ENCODE measurements at regions not wholly inside any gene's neighbourhood (a gene's known extent, or its start where the extent isn't known, plus 50 kb on each side); places are given as distances from the start of the nearest gene placed in this dataset.

- DNase-seq = no peak
Measured at GRCh38 chr12:74818412-74818811, 280.8 kb downstream of the ATXN7L3B start.

DNA sequence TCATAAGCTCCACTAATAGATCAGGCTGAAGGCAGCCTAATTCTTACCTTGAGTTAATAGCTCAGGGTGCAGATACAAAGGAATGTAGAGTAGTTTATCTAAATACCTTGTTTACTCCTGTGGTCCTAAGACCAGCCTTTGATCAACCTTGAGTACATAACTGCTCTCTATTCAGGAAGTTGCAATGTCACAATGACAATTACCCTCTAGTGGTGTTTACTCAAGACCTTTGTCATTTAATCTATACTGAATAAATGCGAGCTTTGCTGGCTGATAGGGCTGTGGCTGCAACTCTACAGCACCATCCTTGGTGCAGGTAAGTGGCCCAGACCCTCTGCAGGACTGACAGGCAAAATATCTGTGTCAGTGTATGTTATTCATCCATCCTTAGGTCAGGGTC, 282.7 kb downstream of the ATXN7L3B start:
- no peak for DNase-seq

- DNase-seq = no peak
Measured at GRCh38 chr12:74836567-74836966, 298.9 kb downstream of the ATXN7L3B start.

DNA sequence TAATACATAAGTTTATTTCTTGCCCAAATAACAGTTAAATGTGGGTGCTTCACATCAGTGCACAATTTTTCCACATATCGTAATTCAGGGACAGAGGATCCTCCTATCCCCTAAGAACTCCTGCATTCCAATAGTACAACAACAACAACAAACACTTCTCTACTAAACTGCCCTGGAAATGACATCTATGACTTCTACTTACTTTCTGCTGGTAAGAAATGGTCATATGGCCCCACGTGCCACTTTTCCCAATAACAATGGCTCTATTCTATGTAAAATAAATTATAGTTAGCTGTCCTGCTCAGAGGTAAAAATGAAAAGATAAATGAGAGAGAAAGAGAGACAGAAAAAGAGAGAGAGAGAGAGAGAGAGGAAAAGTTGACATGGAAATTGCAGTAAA, 308.5 kb downstream of the ATXN7L3B start:
- no peak for DNase-seq

GRCh38 chr12:74847169-74847568, 309.5 kb downstream of the ATXN7L3B start:
- DNase-seq = no peak

DNA sequence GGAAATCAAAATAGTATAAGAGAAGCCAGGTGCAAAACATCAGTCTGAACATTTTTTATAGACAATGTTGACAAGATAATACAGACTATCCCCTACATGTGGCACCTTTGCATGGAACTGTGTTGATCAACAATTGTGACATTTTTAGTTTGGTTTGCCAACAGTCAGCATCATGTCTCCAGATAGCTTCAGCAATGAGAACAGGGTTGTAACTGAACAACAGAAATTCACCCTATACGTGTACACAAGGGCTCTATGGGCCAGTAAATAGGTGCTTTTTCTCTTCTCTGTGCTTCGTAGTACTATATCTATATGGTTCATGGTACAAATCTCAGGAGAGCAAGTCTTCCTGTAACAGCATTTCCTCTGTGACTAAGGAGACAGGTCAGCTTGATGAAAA, 310.4 kb downstream of the ATXN7L3B start:
- DNase-seq = no peak

DNA sequence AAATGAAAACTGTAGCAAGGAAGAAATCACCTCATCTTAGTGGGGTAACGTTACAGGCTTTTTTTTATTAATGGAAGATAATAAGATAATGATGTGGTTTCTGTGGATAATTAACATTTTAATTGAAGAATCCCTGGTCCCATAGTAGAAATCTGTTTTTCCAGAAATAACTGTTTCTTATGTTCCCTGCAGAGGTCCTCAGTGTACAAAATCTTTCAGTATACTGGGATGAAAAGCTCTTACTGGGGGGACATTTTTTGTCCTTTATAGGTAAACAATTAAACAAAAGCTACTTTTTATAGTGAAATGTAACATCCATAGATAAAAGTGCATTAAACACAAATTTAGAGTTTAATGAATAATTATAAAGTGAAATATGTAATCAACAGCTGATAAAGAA, 312.2 kb downstream of the ATXN7L3B start:
- DNase-seq = no peak

- DNase-seq = no peak
Measured at GRCh38 chr12:74871817-74872216, 334.2 kb downstream of the ATXN7L3B start.

DNA sequence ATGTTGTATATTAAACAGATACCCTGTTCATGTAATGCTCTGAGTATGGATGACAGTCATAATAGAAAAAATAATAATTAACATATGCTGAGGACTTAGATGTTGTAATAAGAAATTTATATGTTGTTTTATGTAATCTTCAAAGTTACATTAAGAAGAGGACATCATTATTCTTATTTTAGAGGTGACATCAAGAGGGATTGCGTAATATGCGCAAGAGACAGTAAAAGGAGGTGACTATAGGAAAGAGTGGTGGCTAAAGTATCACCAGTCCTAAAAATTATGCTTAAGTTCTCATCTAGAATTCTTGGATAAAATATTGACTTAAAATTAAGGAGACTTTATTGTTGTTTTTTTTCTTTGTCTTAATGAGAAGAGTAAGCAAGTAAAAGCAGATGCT, 323.9 kb downstream of the KCNC2 start:
- DNase-seq = no peak

DNA sequence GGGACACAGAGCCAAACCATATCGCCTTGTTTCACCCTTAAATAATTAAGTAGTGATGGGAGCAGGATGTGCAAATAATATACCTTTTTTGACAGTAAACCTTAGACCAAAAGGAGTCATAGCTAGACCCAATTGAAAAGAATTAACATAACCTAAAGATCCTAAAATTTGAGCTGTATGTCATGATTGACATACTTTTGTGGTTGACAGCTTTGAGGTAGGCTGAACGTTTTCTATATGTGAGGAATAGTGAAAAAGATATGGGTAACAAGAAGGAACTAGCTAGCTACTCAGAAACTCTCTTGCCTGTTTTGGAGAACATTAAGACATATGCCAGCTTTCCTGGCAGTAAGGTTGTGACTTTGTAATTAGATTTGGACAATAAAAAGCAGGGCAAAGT, 320.6 kb downstream of the KCNC2 start:
- DNase-seq = no peak

DNA sequence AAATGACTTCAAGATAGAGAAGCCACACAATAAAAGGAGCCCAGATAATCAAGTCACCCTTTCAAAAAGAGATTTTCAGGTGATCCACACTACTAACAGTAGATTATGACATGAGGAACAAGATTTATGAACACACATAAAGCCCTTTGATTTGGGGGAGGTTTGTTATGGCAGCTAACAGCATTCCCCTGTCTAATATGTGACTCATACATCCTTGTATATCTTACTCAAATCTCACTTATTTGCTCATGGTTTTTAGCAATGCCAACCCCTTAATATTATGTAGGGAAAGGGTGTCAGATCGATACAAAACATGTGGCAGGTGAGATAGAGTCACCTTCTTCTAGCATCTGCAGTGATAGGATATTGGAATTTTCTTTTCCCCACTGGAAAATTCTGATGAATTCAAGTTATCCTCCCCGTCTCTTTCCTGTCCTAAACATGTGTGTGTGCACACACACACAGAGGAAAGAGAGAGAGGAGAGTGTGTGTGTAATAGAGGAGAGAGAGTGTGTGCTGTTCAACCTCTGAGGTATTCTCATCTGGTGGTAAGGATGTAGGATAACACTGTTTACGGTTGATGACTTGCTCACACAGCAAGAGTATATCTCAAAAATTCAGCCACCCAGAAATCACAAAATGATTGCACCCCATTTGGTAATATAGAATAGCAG, 319.9 kb downstream of the KCNC2 start:
- DNase-seq = no peak

- peak; percentile 5 for DNase-seq
Measured at GRCh38 chr12:74890237-74890599, 319.4 kb downstream of the KCNC2 start.

GRCh38 chr12:74891083-74891668, 318.5 kb downstream of the KCNC2 start:
- DNase-seq = no peak

DNA sequence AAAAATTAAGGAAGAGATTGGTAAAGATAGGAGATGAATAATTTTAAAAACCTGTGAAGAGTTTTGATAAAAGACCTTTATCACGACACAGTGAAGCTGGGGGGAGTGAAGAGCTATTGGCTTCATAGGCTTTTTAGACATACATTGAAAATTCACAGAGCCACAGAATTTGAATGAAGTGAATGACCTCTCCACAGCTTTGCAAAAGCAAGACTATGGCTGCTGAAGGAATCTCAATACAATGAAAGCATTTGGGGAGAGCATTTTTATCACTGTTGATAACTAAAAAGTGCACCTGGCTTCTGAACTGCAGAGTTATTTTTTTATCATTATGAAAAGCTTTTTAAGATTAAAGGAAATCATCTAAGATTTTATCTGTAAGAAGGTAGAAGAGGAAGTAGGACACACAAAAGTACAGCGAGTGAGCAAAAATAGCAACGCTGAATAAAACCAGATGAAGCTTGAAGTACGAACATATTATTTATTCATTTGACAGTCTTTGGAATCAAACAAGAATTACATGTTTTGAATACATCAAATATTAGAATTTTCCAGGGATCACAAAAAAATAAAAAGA, 317.5 kb downstream of the KCNC2 start:
- no peak for DNase-seq

DNA sequence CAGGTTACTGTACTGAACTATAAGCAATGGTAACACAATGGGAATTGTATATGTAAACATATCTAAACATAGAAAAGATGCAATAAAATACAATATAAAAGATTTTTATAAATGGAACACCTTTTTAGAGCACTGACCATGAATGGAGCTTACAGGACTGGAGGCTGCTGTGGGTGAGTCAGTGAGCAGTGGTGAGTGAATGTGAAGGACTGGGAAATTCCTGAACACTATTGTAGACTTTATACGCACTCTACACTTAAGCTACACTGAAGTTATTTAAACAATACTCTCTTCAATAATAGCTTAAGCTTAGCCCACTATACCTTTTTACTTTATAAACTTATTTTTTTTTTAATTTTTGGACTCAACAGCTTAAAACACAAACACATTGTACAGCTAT, 313.5 kb downstream of the KCNC2 start:
- no peak for DNase-seq

DNA sequence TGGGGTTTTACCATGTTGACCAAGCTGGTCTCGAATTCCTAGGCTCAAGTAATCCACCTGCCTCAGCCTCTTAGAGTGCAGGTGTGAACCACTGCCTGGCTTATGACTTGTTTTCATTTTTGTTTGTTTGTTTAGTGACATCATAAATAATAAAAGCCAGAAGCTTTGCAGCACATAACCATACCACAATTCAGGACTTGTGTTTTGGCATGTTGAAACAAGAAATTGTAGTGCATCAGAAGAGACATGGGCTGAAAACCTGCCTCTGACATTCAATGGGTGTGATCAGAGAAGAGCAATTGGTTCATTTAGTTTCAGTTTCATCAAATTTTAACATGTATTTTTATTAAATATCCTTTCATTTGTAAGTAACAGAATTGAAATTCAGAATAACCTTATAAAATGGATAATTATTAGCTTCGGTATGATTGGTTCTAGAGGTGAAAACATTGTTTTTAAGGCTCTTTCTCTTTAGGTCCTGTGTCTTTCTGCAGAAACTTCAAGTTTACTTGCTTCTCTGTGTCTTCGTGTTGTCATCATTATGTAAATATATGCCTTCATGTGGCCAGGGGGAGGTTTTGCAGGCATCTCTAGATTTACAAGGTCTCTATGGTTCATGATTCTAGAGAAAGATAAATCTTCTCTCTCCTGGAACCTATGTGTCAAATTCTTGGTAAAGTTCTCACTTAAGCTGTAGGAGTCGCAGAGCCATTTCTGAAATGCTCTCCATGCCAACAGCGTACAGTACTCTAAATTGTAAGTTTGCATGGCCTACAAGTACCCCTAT, 312.0 kb downstream of the KCNC2 start:
- DNase-seq = no peak

- DNase-seq = no peak
Measured at GRCh38 chr12:74899031-74899829, 310.4 kb downstream of the KCNC2 start.

DNA sequence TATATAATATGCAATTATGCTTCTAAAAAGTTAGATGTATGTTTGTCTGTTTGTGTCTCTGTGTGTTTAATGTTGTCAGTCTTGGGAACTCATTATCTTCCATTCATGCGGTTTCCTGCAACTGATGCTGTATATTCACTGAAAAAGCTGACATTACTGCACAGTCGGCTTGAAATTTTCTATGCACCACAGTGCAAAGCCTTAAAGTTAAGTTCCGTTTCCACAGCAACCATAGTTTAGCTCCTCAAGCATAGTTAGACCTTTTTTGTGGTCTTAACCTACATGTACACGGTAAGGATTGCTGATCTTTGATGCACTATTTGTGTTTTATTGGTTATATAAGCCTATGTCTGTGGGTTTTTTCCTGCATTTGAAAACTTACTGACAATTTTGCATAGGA, 309.4 kb downstream of the KCNC2 start:
- no peak for DNase-seq

DNA sequence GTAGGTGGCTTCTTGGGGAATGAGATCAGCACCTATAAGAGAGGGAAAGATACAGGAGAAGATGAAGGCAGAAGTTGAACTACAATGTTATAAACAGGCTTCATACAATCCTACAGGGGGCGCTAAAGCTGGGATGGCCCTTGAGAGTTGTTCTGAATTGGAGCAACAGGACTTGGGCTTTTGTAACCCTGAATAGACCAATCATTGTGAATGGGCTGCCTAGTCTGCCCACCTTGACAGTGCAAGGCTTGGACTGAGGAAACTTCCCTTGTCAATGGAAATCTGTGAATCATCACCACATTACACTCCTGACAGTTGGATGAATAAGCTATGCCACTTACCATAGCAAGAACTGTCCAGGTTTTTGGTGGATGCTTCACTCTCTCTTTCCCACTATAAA, 306.1 kb downstream of the KCNC2 start:
- peak; percentile 3 for DNase-seq

DNA sequence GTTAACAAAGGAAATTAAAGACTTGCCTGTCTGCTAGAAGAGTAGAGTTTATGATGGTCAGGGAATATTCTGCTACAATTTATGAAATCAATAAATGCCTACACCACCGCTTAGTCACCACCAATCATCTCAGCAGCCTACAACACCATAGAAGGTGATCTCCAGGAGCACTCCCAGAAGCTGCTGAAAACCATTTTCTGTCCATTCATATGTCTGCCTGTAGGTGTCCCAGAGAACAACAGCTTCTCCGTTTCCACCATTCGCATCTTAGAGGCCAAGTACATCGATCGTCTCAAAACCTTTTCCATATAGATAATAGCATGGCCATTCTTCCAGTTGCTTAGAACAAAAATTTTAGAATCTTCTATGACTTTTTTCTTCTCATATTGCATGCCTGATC, 303.4 kb downstream of the KCNC2 start:
- DNase-seq = peak; percentile 16

GRCh38 chr12:74910831-74911230, 298.8 kb downstream of the KCNC2 start:
- no peak for DNase-seq

GRCh38 chr12:74914378-74914777, 295.3 kb downstream of the KCNC2 start:
- DNase-seq = no peak

- no peak for DNase-seq
Measured at GRCh38 chr12:74915718-74916117, 293.9 kb downstream of the KCNC2 start.
